ENCODE measurements at regions not wholly inside any gene's neighbourhood (a gene's known extent, or its start where the extent isn't known, plus 50 kb on each side); places are given as distances from the start of the nearest gene placed in this dataset.

DNA sequence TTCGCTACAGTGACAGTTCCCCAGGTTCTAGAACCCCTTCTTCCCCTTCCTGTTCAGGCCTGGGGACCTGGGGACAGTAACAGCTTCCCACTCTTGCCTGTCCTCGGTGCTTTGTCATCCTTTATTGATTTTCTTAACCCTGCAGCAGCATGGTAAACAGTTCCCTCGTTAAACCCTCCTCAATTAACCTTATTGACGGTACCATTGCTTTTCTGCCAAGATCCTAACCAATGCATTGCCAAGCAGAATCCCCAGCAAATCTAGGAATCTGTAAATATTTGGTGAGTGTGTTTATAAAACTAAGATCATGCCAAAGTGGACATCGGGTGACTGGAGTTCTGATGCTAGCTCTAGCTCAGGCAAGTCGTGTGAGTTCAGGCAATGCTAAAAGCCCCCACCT is 99.6 kb upstream of the KAZN start:
- Histone ChIP-seq H3K9me3 (ENCODE audit: low read length) (no peaks in the 10 kb centered on the region), H3K27ac (ENCODE audit: low read depth, low read length) (no peak overlapping the region), H3K36me3 (ENCODE audit: insufficient read depth, low read length) (no peaks in the 10 kb centered on the region), H3K9ac (ENCODE audit: low read length) (no peak overlapping the region), H3K27me3 (ENCODE audit: control insufficient read depth in 1 of 2, insufficient read depth in 2 of 2, low read length in 2 of 2) (no peaks in the 10 kb centered on the region), H3K4me1 (ENCODE audit: insufficient read depth, low read length) (peaks cover 9% of the 10 kb centered on the region), H3K4me3 (ENCODE audit: low read depth in 1 of 2, low read length in 2 of 2) (no peak overlapping the region)

GRCh38 chr1:14499312-14500040 is 99.0 kb upstream of the KAZN start:
- H3K4me1 ChIP-seq (ENCODE audit: insufficient read depth, low read length), result peaks cover 9% of the 10 kb centered on the region
- no peaks in the 10 kb centered on the region for H3K27me3 ChIP-seq (ENCODE audit: control insufficient read depth in 1 of 2, insufficient read depth in 2 of 2, low read length in 2 of 2)
- H3K27ac ChIP-seq (ENCODE audit: low read depth, low read length), result no peak overlapping the region
- no peak overlapping the region for H3K9ac ChIP-seq (ENCODE audit: low read length)
- H3K9me3 ChIP-seq (ENCODE audit: low read length), result no peaks in the 10 kb centered on the region
- no peaks in the 10 kb centered on the region for H3K36me3 ChIP-seq (ENCODE audit: insufficient read depth, low read length)
- H3K4me3 ChIP-seq (ENCODE audit: low read depth in 1 of 2, low read length in 2 of 2), result no peak overlapping the region

- Histone ChIP-seq H3K27ac (ENCODE audit: low read depth, low read length) (no peak overlapping the region), H3K36me3 (ENCODE audit: insufficient read depth, low read length) (no peaks in the 10 kb centered on the region), H3K4me1 (ENCODE audit: insufficient read depth, low read length) (peaks cover 9% of the 10 kb centered on the region), H3K4me3 (ENCODE audit: low read depth in 1 of 2, low read length in 2 of 2) (no peak overlapping the region), H3K9me3 (ENCODE audit: low read length) (no peaks in the 10 kb centered on the region), H3K27me3 (ENCODE audit: control insufficient read depth in 1 of 2, insufficient read depth in 2 of 2, low read length in 2 of 2) (no peaks in the 10 kb centered on the region), H3K9ac (ENCODE audit: low read length) (no peak overlapping the region)
These were observed 98.4 kb upstream of the KAZN start for GRCh38 chr1:14500041-14500440.

DNA sequence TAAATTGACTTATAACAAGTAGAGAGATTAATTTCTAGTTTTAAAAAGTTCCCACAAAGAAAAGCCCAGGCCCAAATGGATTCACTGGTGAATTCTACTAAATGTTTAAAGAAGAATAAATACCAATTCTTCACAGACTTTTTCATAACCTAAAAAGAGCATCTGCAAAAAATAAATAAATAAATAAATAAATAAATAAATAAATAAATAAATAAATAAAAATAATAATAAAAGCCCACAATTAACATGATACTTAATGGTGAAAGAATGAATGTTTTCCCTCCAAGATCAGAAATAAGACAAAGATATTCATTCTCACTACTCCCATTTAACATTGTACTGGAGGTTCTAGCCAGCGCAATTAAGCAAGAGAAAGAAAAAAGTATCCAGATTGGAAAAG is 97.6 kb upstream of the KAZN start:
- Histone ChIP-seq H3K9ac (ENCODE audit: low read length) (no peak overlapping the region), H3K4me1 (ENCODE audit: insufficient read depth, low read length) (peaks cover 9% of the 10 kb centered on the region), H3K27ac (ENCODE audit: low read depth, low read length) (no peak overlapping the region), H3K4me3 (ENCODE audit: low read depth in 1 of 2, low read length in 2 of 2) (no peak overlapping the region), H3K27me3 (ENCODE audit: control insufficient read depth in 1 of 2, insufficient read depth in 2 of 2, low read length in 2 of 2) (no peaks in the 10 kb centered on the region), H3K9me3 (ENCODE audit: low read length) (no peaks in the 10 kb centered on the region), H3K36me3 (ENCODE audit: insufficient read depth, low read length) (no peaks in the 10 kb centered on the region)

GRCh38 chr1:14504517-14504916 is 94.0 kb upstream of the KAZN start:
- Histone ChIP-seq H3K4me3 (ENCODE audit: low read depth in 1 of 2, low read length in 2 of 2) (no peak overlapping the region), H3K27ac (ENCODE audit: low read depth, low read length) (no peak overlapping the region), H3K27me3 (ENCODE audit: control insufficient read depth in 1 of 2, insufficient read depth in 2 of 2, low read length in 2 of 2) (no peaks in the 10 kb centered on the region), H3K9ac (ENCODE audit: low read length) (no peak overlapping the region), H3K9me3 (ENCODE audit: low read length) (no peaks in the 10 kb centered on the region), H3K36me3 (ENCODE audit: insufficient read depth, low read length) (no peaks in the 10 kb centered on the region), H3K4me1 (ENCODE audit: insufficient read depth, low read length) (peaks cover 5% of the 10 kb centered on the region)

DNA sequence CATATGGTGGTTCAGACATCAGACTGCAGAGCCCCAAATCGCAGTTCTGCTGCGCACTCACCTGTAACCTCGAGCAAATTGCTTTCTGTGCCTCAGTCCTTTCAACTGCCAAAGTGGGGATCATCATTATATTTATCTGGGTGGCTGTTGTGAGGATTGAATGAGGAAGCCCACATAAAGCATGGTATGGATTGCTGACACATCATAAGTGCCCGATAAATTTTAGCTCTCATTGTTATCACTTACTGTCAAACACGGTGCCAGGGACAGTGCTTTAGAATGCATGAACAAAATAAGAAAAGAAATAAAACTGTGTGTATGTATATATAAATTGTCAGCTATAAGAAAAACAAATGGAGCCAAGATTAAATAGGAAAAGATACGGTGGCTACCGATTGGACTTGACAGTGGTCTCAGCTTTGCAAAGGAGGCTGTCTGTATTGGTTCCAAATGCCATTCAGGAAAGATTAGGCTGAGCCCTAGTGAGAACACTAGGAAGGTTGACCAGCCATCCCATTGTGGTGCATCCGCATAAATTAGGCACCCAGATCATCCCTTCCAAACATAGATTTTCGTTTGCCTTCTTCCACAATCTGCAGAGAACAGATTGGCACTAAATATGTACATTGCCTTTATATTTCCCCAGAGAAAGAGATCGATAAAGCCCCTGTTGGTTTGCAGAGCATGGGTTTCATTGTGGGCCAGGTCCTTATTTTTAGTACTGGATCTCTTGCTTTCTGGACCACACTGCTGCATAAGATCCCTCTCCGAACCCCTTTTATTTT is 91.8 kb upstream of the KAZN start:
- Histone ChIP-seq H3K27ac (ENCODE audit: low read depth, low read length) (no peak overlapping the region), H3K36me3 (ENCODE audit: insufficient read depth, low read length) (no peaks in the 10 kb centered on the region), H3K9ac (ENCODE audit: low read length) (no peak overlapping the region)

DNA sequence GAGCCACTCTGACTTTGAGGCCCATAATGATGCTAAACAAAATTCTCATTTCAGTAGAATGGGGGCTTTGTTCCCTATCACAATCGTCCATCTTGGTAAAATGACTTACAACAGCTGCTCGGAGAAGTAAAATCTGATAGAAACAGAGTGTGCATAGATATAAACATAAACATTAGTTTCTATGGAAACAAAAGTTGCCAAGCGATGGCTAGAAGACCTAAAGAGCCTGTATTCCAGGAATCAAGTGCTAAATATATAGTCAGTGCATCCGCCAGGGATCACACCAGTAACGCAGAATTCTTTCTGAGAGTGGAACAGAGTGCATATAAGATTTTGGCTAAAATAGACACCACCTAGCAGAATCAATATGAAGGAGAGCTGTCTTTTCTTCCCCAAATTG is 91.2 kb upstream of the KAZN start:
- no peaks in the 10 kb centered on the region for H3K9me3 ChIP-seq (ENCODE audit: low read length)
- no peak overlapping the region for H3K9ac ChIP-seq (ENCODE audit: low read length)
- no peak overlapping the region for H3K4me3 ChIP-seq (ENCODE audit: low read depth in 1 of 2, low read length in 2 of 2)
- H3K4me1 ChIP-seq (ENCODE audit: insufficient read depth, low read length), result peaks cover 21% of the 10 kb centered on the region
- no peak overlapping the region for H3K27ac ChIP-seq (ENCODE audit: low read depth, low read length)
- H3K36me3 ChIP-seq (ENCODE audit: insufficient read depth, low read length), result no peaks in the 10 kb centered on the region
- H3K27me3 ChIP-seq (ENCODE audit: control insufficient read depth in 1 of 2, insufficient read depth in 2 of 2, low read length in 2 of 2), result no peaks in the 10 kb centered on the region

More for the DNA sequence above, 91.8 kb upstream of the KAZN start:
- peaks cover 15% of the 10 kb centered on the region for H3K4me1 ChIP-seq (ENCODE audit: insufficient read depth, low read length)
- no peaks in the 10 kb centered on the region for H3K27me3 ChIP-seq (ENCODE audit: control insufficient read depth in 1 of 2, insufficient read depth in 2 of 2, low read length in 2 of 2)
- no peak overlapping the region for H3K4me3 ChIP-seq (ENCODE audit: low read depth in 1 of 2, low read length in 2 of 2)
- H3K9me3 ChIP-seq (ENCODE audit: low read length), result no peaks in the 10 kb centered on the region

- Histone ChIP-seq H3K9ac (ENCODE audit: low read length) (no peak overlapping the region), H3K27ac (ENCODE audit: low read depth, low read length) (no peak overlapping the region), H3K36me3 (ENCODE audit: insufficient read depth, low read length) (no peaks in the 10 kb centered on the region), H3K4me3 (ENCODE audit: low read depth in 1 of 2, low read length in 2 of 2) (no peak overlapping the region), H3K27me3 (ENCODE audit: control insufficient read depth in 1 of 2, insufficient read depth in 2 of 2, low read length in 2 of 2) (no peaks in the 10 kb centered on the region), H3K9me3 (ENCODE audit: low read length) (no peaks in the 10 kb centered on the region), H3K4me1 (ENCODE audit: insufficient read depth, low read length) (peaks cover 21% of the 10 kb centered on the region)
These were observed 89.9 kb upstream of the KAZN start for GRCh38 chr1:14508613-14509012.

GRCh38 chr1:14511166-14511680 is 87.3 kb upstream of the KAZN start:
- no peaks in the 10 kb centered on the region for H3K27me3 ChIP-seq (ENCODE audit: control insufficient read depth in 1 of 2, insufficient read depth in 2 of 2, low read length in 2 of 2)
- no peak overlapping the region for H3K27ac ChIP-seq (ENCODE audit: low read depth, low read length)
- no peak overlapping the region for H3K9ac ChIP-seq (ENCODE audit: low read length)
- H3K36me3 ChIP-seq (ENCODE audit: insufficient read depth, low read length), result no peaks in the 10 kb centered on the region
- H3K4me1 ChIP-seq (ENCODE audit: insufficient read depth, low read length), result peaks cover 21% of the 10 kb centered on the region
- H3K4me3 ChIP-seq (ENCODE audit: low read depth in 1 of 2, low read length in 2 of 2), result no peak overlapping the region
- no peaks in the 10 kb centered on the region for H3K9me3 ChIP-seq (ENCODE audit: low read length)

DNA sequence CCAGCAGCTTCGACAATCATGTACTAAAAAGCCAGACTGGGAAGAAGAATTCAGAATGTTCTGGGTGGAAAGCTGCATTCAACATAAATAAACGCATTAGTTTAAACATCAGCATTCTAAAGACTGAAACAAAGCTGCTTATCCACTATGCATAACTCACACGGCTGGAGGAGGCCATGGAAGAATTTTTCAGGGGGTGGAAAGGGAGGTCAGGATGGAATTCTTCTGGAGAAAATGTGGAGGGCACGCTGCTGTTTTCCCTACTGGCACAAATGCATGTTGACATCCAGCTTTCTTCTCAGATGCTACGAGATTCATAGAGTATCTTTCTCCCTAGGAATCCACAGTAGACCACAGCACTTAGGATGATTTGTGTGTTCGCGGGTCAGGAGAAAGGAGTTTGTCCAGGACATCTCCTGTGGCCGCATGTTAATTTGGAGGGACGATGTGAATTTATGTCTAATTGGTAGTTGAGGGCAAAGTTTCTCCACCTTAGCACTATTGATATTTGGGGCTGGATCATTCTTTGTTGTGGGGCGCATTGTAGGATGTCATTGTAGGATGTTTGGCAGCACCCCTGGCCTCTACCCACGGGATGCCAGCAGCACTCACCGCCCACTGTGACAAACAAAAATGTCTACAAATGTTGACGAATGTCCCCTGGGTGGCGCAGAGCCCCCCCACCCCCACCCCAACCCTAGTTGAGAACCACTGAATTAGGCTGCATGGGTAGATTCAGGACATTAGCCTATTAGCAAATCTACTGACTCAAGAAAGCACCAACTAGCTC is 86.5 kb upstream of the KAZN start:
- H3K27me3 ChIP-seq (ENCODE audit: control insufficient read depth in 1 of 2, insufficient read depth in 2 of 2, low read length in 2 of 2), result no peaks in the 10 kb centered on the region
- no peak overlapping the region for H3K4me3 ChIP-seq (ENCODE audit: low read depth in 1 of 2, low read length in 2 of 2)
- H3K9me3 ChIP-seq (ENCODE audit: low read length), result no peaks in the 10 kb centered on the region
- H3K4me1 ChIP-seq (ENCODE audit: insufficient read depth, low read length), result peaks cover 19% of the 10 kb centered on the region
- no peak overlapping the region for H3K9ac ChIP-seq (ENCODE audit: low read length)
- no peaks in the 10 kb centered on the region for H3K36me3 ChIP-seq (ENCODE audit: insufficient read depth, low read length)
- H3K27ac ChIP-seq (ENCODE audit: low read depth, low read length), result no peak overlapping the region

DNA sequence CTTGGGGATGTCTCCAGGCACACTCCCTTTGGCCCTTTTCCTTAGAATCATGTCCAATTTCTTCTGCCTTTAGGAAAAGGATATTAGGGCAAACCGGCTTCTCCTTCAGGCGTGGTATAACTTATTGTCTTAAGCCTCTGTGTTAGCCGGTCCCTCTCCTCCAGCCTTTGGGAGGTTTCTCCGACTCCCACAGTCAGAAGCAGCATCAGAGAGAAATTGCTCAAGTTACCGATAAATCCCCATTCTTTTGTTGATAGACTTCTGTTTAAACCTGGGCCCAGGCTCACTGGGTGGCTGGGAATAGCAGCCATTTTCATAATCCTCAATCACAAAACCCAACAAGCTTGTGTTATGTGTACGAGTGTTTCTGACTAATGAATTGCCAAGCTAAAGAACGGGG is 85.4 kb upstream of the KAZN start:
- Histone ChIP-seq H3K4me1 (ENCODE audit: insufficient read depth, low read length) (peaks cover 22% of the 10 kb centered on the region), H3K27ac (ENCODE audit: low read depth, low read length) (no peak overlapping the region)

More for the DNA sequence above, 85.4 kb upstream of the KAZN start:
- no peaks in the 10 kb centered on the region for H3K36me3 ChIP-seq (ENCODE audit: insufficient read depth, low read length)
- H3K4me3 ChIP-seq (ENCODE audit: low read depth in 1 of 2, low read length in 2 of 2), result no peak overlapping the region
- no peak overlapping the region for H3K9ac ChIP-seq (ENCODE audit: low read length)
- H3K27me3 ChIP-seq (ENCODE audit: control insufficient read depth in 1 of 2, insufficient read depth in 2 of 2, low read length in 2 of 2), result no peaks in the 10 kb centered on the region
- H3K9me3 ChIP-seq (ENCODE audit: low read length), result no peaks in the 10 kb centered on the region
